HFFc6 (cell line): ENCODE measurements at regions not wholly inside any gene's neighbourhood (a gene's known extent, or its start where the extent isn't known, plus 50 kb on each side); places are given as distances from the start of the nearest gene placed in this dataset.

Experiments
- DNase-seq: peaks from one replicate; pipeline ENCODE4 v3.0.0-alpha.2; 2018
- H3K27ac Mint-ChIP-seq: 2 replicates; pipeline ENCODE4 v1.8.0; 2020; ENCODE audit warnings: mild to moderate bottlenecking, mixed read lengths
- H3K27me3 Mint-ChIP-seq: 2 replicates; pipeline ENCODE4 v1.8.0; 2021; ENCODE audit warnings: mild to moderate bottlenecking, moderate library complexity, mixed read lengths; ENCODE audit not compliant: insufficient read depth
- H3K36me3 Mint-ChIP-seq: 2 replicates; pipeline ENCODE4 v1.8.0; 2021; ENCODE audit warnings: low read depth, mixed read lengths
- H3K4me1 Mint-ChIP-seq: 2 replicates; pipeline ENCODE4 v1.8.0; 2020; ENCODE audit warnings: low read depth, mixed read lengths
- H3K4me3 Mint-ChIP-seq: 2 replicates; pipeline ENCODE4 v1.8.0; 2020; ENCODE audit warnings: mild to moderate bottlenecking, moderate library complexity, mixed read lengths
- H3K9me3 Mint-ChIP-seq: 2 replicates; pipeline ENCODE4 v1.8.0; 2020; ENCODE audit warnings: mild to moderate bottlenecking, mixed read lengths
- TF ChIP-seq, protein P1 (sequence below): fragments of 200-600 bp; sonication (generic); IDR thresholded peaks from 2 replicates; pipeline ENCODE4 v1.5.0; 2021; ENCODE audit warnings: antibody characterized with exemption, mild to moderate bottlenecking

DNA sequence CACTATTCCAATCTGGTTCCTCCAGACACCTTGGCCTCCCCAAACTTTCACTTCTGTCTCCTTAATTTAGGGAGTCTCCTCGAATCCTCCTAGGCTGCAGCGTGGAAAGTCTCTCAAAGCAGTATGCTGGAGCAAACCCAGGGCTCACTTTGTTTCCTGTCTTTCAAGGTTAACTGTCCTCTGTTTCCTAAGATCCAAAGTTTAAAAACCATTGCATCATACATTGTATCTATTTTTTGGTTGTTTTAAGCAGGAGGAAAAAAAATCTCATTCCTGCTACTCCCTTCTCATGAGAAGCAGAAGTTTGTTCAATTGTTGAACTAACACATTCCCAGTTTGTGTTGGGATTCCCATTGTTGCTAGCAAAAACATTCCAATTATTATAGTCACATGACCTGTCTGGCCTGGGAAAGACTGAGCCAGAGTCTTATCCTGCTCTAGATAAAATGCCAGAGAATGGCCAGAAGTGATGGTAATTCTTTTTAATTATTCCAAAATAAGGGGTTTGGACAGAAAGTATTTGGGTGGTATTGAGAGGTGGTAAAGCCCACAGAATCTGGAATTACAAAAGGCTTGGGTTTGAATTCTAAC, 67.3 kb downstream of the HSPB8 start:
- no peaks in the 10 kb centered on the region for H3K27me3 Mint-ChIP-seq
- H3K4me1 Mint-ChIP-seq: no peaks in the 10 kb centered on the region
- TF ChIP-seq, protein P1, sequence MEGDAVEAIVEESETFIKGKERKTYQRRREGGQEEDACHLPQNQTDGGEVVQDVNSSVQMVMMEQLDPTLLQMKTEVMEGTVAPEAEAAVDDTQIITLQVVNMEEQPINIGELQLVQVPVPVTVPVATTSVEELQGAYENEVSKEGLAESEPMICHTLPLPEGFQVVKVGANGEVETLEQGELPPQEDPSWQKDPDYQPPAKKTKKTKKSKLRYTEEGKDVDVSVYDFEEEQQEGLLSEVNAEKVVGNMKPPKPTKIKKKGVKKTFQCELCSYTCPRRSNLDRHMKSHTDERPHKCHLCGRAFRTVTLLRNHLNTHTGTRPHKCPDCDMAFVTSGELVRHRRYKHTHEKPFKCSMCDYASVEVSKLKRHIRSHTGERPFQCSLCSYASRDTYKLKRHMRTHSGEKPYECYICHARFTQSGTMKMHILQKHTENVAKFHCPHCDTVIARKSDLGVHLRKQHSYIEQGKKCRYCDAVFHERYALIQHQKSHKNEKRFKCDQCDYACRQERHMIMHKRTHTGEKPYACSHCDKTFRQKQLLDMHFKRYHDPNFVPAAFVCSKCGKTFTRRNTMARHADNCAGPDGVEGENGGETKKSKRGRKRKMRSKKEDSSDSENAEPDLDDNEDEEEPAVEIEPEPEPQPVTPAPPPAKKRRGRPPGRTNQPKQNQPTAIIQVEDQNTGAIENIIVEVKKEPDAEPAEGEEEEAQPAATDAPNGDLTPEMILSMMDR: no peak
- H3K36me3 Mint-ChIP-seq: 0 out of 2 replicates have a peak, but pooled peaks cover 5% of the 10 kb centered on the region
- no peak overlapping the region for H3K27ac Mint-ChIP-seq
- H3K9me3 Mint-ChIP-seq: peaks cover 44% of the 10 kb centered on the region
- H3K4me3 Mint-ChIP-seq: no peak overlapping the region
- DNase-seq: no peak

DNA sequence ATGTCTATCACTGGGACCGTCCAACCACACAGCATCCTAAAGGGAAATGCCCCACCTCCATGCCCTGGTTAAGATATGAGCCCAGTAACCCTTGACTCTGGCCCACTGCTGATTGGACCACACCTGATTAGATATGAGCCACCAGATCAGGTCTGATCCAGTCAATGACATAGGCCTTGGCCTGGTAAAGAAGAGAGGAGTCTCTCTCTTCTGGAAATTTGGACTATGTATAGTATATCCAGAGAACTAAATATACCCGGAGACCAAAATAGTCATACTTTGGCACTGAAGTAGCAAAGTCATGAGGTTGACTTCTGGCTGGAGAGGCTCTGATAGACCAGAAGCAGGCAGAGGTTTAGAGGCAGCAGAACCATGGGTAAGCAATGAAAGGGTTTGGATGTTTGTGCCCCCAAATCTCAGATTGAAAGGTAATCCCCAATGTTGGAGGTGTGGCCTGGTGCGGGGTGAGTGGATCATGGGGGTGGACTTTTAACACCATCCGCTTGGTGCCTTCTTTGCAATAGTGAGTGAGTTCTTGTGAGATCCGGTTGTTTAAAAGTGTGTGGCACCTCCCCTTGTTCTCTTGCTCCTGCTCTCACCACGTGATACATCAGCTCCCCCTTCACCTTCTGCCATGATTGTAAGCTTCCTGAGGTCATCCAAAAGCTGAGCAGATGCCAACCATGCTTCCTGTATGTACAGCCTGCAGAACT, 68.4 kb downstream of the HSPB8 start:
- H3K27ac Mint-ChIP-seq: no peak overlapping the region
- H3K9me3 Mint-ChIP-seq: peaks cover 46% of the 10 kb centered on the region
- H3K36me3 Mint-ChIP-seq: no peaks in the 10 kb centered on the region
- no peak for DNase-seq
- no peak overlapping the region for H3K4me3 Mint-ChIP-seq
- no peaks in the 10 kb centered on the region for H3K4me1 Mint-ChIP-seq
- no peaks in the 10 kb centered on the region for H3K27me3 Mint-ChIP-seq
- TF ChIP-seq, protein P1: no peak

DNA sequence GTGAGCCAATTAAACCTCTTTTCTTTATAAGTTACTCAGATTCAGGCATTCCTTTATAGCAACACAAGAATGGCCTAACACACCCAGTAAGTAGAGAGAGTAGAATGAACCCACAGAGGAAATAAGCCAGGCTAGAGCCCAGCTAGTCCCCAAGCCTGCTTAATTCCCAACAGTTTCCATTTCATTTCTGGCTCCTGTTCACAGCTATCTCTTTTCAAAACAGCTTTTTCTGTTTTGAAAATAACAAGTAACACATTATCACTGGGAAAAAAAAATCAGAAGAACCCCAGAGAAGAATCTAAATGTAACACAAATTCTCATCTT, 69.0 kb downstream of the HSPB8 start:
- Mint-ChIP-seq H3K4me3 (no peak overlapping the region), H3K9me3 (peaks cover 49% of the 10 kb centered on the region), H3K27ac (no peak overlapping the region), H3K36me3 (no peaks in the 10 kb centered on the region), H3K27me3 (no peaks in the 10 kb centered on the region), H3K4me1 (no peaks in the 10 kb centered on the region)
- no peak for DNase-seq
- TF ChIP-seq, protein P1: no peak

DNA sequence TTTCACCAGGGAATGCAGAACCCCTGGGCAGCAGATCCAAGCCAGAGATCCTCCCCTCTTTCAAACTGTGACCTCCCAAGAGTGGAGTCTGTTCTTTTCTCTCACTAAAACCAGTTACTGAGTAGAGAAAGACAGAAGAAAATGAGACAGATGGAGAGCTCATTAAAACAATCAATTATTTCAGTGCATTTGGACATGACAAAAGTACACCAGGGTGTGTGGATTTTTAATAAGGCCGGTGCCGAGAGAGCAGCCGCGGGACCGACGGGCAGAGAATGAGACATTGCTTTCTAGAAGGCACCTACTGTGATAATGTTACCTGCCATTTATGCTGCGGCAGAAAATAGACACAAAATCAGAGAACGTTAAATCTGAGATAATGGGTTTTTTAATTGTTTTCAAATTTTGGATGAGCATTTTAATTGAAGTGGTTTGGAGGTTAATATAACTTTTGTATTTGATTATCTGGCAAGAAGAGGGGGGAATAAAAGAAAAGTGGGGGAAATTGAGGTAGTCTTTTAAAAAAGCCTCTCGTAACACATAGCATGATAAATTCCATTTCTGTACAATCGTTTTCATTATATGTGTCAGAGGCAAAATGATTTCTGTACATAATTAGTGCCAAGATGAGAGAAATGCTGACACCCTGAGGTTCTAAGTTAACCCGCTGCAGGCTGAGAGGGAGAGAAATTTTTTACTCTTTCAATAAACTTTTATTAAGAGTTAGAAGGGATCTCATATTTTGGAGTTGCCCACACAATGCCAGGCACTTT, 70.8 kb downstream of the HSPB8 start:
- no peak for DNase-seq
- Mint-ChIP-seq H3K36me3 (no peaks in the 10 kb centered on the region), H3K27ac (no peak overlapping the region), H3K9me3 (peaks cover 55% of the 10 kb centered on the region), H3K4me3 (no peak overlapping the region), H3K4me1 (no peaks in the 10 kb centered on the region), H3K27me3 (peaks cover 5% of the 10 kb centered on the region)
- TF ChIP-seq, protein P1: no peak

DNA sequence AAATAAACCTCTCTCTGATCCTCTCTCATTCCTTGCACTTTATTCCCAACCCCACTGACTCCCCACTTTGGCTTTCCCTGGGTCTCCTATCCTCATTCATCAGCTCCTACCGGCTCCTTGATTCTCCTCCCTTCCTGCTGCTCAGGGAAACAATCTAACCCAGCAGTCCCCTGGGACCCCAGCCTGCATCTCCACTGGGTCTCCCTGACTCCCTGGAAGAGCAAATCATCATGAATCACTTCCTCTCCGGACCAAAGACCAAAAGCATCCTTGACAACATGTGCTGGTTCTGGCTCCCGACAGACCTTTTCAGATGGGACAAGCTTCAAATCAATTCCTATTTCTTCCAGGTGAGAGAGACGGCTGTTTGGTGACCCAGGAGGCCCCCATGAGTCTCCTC, 76.6 kb downstream of the HSPB8 start:
- H3K27ac Mint-ChIP-seq: no peak overlapping the region
- no peak overlapping the region for H3K4me3 Mint-ChIP-seq
- H3K9me3 Mint-ChIP-seq: peaks cover 61% of the 10 kb centered on the region
- peaks cover 5% of the 10 kb centered on the region; the same call in 1 of the 2 replicates for H3K36me3 Mint-ChIP-seq
- no peaks in the 10 kb centered on the region for H3K4me1 Mint-ChIP-seq
- no peak for DNase-seq
- TF ChIP-seq, protein P1: no peak
- peaks cover 6% of the 10 kb centered on the region for H3K27me3 Mint-ChIP-seq
